ENCODE measurements at regions not wholly inside any gene's neighbourhood (a gene's known extent, or its start where the extent isn't known, plus 50 kb on each side); places are given as distances from the start of the nearest gene placed in this dataset.
"Not testable (repeated sequence)": the region's sequence is repeated elsewhere in the genome, so short reads cannot be mapped to it uniquely, and the experiment has no call there.

GRCh38 chr16:17977260-17977659 lies 359.3 kb downstream of the NPIPA8 start:
- no peak for DNase-seq

- no peak for DNase-seq
Observed at GRCh38 chr16:17972460-17972943, 364.0 kb downstream of the NPIPA8 start.

GRCh38 chr16:17970816-17971331 lies 365.7 kb downstream of the NPIPA8 start:
- DNase-seq, result no peak

DNA sequence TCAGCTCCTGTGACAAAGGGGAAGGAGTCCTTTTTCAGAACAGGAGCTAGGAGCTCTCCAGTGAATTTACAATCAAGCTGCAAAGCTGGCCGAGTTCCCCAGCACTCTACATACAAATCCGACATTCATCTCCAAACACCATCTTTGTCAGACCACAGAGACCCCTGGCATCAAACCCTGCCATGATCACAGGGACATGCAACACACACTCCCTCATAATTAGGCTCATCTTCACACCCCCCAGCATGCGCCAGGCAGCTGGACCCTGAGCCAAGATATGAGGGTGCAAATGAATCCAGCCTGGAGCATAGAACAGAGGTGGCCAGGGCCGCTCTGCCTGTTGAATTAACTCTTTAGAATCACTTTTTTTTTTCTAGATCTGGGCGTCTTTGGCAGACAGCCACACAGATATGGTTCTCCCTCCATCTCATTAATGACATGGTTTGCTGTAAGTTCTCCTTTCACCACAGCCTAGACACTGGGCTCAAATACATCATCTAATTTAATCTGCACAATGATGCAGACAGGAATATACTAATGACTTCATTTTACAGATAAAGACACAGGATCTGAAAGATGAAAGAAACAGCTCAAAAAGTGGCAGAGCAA lies 366.3 kb downstream of the NPIPA8 start:
- DNase-seq, result no peak

GRCh38 chr16:17965133-17965900 lies 371.2 kb downstream of the NPIPA8 start:
- DNase-seq, result no peak

DNA sequence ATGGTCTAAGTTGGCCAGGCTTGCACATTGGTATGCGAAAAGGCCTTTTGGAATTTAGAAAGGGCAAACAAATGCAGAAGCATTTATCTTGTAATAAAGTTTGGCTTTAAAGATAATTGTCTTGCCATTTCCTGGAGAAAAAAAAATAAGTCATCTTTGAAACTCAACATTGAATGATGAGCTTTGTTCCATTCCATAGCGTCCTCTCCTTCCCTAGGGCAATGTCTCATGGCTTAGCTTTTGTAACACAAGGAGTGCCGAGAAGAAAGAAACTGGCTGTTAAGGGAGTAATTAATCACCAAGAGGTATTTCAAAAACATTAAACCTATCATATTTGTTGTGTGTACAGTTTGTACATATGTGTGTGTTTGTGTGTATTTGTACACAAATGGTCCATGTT lies 372.3 kb downstream of the NPIPA8 start:
- no peak for DNase-seq

DNA sequence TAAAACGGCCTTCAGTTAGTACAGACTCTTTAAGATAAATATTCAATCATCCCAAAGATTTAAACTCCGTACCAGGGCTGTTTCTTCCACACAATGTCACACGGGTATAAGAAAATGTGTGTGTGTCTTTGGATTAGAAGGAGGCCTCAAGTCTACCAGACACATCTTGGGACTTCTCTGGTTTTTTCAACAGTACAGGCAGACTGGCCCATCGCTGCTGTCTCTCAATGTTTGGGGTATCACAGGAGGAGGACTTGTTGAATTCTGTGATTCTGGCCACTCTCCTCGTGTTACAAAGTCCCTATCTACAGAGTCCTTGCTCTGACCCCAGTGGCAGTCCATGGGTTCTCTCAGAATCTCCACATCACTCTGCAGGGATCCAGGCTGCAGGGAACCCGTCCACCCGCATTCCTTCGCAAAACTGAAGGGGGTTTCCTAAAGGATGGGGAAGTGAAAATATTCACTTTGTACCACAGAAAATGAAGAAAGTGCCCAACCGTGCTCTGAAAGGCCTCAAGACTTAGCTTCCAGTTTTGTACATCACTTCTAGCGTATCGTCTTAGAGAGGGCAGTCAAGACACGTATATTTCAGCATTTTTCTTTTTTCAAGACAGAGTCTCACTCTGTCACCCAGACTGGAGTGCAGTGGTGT lies 373.2 kb downstream of the NPIPA8 start:
- no peak for DNase-seq

- DNase-seq, result no peak
Observed at GRCh38 chr16:17962726-17963125, 373.8 kb downstream of the NPIPA8 start.

DNA sequence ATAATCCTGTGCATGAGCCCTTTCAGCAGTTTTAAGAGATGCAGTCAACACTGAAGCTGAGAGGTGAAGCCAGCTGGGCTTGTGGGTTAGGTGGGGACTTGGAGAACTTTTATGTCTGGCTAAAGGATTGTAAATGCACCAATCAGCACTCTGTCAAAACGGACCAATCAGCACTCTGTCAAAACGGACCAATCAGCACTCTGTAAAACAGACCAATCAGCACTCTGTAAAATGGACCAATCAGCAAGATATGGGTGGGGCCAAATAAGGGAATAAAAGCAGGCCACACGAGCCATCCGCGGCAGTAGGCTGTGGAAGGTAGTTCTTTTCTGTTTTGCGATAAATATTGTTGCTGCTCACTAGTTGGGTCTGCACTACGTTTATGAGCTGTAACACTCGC lies 374.7 kb downstream of the NPIPA8 start:
- not testable (repeated sequence) for DNase-seq

- no peak for DNase-seq
Observed at GRCh38 chr16:17951378-17951777, 385.2 kb downstream of the NPIPA8 start.

- DNase-seq, result no peak
Observed at GRCh38 chr16:17949982-17950250, 386.6 kb downstream of the NPIPA8 start.

- DNase-seq, result no peak
Observed at GRCh38 chr16:17949141-17949981, 387.2 kb downstream of the NPIPA8 start.

GRCh38 chr16:17947637-17948036 lies 388.9 kb downstream of the NPIPA8 start:
- DNase-seq, result no peak

DNA sequence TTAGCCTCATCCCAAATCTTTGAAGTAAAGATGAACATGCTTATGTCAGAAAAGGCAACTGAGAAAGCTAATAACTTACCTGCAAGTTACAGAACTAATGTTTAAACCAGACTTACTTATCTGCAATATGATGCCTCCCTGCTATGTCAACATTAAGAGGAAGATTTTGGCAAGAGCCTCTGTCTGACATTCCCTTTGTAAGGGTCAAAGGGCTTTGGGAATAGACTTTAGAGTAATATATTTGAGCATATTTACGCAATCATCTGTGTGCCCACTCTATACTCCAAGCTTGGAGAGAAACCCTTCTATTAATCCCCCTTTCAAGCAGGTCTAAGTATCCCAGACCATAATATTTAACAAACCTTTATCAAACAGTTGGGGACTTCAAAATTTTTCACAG lies 389.4 kb downstream of the NPIPA8 start:
- no peak for DNase-seq

DNA sequence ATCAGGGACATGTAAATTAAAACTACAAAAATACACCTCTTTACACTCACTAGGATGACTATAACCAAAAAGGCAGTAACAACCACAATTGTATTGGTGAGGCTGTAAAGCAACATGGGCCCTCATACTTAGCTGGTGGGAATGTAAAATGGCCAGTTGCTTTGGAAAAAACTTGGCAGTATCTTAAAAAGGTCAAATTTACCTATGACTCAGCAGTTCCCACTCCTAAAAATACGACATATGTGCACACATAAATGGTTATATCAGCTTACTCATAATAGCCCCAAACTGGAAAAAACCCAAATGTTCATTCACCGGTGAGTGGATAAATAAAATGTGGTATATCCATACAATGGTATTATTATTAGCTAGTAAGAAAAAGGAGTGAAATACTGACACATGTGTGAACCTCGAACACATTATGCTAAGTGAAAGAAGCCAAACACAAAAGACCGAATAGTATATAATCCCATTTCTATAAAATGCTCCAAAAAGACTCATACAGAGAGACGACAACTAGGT lies 391.4 kb downstream of the NPIPA8 start:
- no peak for DNase-seq

DNA sequence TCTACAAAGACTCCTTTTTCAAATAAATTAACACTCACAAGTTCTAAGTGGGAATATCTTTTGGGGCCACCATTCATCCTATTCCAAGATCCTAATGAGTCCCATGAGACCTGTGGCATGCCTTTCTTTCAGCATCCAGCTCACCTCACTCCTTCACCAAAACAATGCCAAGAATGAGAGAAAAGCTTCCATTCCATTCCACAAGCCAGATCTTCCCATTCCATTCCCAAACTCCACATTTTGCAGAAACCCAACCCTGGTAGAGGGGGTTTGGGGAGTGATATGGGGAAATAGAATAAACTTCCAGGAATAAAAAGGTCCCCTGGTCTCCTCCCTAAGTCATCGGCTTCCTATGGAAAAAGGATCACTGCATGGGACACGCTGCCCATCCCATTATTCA lies 392.2 kb downstream of the NPIPA8 start:
- DNase-seq, result no peak

DNA sequence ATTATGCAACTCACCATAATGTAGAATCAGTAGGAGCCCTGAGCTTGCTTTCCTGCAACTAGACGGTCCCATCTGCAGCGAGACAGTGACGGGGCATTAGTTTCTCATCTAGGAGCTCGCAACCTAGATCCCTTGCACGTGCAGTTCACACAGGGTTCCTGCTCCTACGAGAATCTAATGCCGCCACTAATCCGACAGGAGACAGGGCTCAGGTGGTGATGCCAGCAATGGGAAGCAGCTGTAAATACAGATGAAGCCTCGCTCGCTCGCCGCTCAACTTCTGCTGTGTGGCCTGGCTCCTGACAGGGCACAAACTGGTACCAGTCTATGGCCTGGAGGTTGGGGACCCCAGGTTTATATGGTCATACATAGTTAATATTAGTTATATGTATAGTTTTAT lies 394.5 kb downstream of the NPIPA8 start:
- DNase-seq, result no peak

GRCh38 chr16:17940584-17941364 lies 395.8 kb downstream of the NPIPA8 start:
- DNase-seq, result no peak

DNA sequence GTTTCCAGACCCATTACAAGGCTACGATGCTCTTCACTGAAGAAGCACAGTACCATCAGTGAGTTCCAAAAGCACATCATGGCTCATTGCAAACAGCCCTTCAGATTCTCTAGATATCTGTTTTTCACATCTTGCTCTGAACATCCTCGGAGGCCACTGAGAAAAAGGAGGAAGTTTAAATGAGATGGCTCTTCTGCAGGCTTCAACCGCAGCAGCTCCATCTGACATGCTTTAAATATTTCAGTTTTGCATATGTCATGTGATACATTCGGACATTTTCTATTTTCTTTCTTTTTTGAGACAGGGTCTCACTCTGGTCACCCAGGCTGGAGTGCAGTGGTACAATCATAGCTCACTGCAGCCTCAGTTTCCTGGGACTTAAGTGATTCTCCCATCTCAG lies 396.8 kb downstream of the NPIPA8 start:
- DNase-seq, result no peak

- no peak for DNase-seq
Observed at GRCh38 chr16:17939122-17939536, 397.4 kb downstream of the NPIPA8 start.

DNA sequence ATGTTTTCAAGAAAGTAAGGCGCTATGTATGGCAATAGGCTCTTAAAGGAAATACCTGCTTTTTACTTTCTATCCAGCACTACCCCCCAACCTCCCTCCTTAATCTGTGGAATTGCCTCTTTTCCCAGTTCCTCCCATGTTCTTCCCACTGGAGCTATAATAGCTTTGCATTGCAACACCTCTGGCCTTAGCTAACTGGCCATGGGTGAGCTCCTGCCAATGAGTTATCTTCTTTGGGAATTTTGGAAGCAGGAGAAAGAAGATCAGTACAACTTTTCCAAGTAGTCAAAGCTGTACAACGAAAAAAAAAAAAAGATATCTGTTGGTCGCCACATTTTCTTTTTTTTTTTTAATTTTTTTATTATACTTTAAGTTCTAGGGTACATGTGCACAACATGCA lies 398.0 kb downstream of the NPIPA8 start:
- DNase-seq, result no peak

DNA sequence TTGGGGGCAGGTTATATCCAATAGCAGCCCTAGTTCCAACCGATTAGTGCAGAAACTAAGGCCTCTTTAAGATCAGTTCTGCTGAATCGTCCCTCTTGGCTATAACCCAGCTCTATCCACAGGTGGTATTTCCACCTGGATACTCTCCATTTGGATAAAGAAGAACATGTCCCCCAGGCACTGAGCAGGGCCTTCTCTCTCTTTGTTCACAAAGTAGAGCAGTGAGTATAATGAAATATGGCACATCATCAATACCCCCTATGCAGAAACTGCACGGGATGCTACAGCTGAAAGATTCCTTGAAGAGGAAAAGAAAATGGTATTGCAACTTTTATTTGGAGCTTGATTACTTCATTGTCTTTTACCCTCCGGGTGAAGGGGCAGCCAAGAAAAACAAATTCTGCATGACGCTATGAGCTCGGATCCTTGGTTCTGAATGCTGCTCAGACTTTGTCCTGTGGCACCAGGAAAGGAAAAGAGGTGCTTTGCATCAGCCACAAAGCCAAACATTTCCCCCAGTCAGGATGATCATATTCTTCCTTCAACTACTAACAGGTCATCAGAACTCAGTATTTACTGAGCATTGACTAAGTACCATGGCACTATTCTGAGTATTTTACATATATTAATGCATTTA lies 399.7 kb downstream of the NPIPA8 start:
- DNase-seq, result no peak

All from suppressor macrophage treated with lipopolysaccharide for 1 hour (primary cell).